ENCODE measurements at regions not wholly inside any gene's neighbourhood (a gene's known extent, or its start where the extent isn't known, plus 50 kb on each side); places are given as distances from the start of the nearest gene placed in this dataset.

DNA sequence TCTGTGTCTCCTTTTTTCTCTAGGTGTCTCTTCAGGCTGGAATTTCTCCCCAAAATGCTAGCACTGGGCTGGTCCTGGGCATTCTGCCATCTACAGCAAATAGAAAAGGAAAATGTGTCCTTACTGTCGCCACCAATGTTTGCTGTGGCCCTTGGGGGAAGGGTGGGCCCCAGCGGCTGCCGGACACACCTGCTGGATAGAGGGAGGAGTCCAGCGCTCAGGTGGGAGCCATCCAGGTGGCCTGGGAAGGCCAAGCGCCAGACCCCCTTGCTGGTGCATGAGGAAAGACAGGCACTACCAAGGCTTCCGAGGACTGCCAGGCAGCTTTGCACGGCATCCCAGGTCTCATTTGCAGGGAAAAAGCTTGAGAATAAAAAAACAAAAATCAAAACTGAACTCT, 147.7 kb upstream of the GATA6 start:
- no peaks in the 10 kb centered on the region for H3K36me3 ChIP-seq (ENCODE audit: low read depth)
- no peak overlapping the region for H3K27ac ChIP-seq (ENCODE audit: poor library complexity, severe bottlenecking)
- no peaks in the 10 kb centered on the region for H3K4me1 ChIP-seq (ENCODE audit: insufficient read depth, poor library complexity, severe bottlenecking)
- TF ChIP-seq, protein P1, sequence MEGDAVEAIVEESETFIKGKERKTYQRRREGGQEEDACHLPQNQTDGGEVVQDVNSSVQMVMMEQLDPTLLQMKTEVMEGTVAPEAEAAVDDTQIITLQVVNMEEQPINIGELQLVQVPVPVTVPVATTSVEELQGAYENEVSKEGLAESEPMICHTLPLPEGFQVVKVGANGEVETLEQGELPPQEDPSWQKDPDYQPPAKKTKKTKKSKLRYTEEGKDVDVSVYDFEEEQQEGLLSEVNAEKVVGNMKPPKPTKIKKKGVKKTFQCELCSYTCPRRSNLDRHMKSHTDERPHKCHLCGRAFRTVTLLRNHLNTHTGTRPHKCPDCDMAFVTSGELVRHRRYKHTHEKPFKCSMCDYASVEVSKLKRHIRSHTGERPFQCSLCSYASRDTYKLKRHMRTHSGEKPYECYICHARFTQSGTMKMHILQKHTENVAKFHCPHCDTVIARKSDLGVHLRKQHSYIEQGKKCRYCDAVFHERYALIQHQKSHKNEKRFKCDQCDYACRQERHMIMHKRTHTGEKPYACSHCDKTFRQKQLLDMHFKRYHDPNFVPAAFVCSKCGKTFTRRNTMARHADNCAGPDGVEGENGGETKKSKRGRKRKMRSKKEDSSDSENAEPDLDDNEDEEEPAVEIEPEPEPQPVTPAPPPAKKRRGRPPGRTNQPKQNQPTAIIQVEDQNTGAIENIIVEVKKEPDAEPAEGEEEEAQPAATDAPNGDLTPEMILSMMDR (IDR thresholded peaks at IDR 0.05; ENCODE audit: poor library complexity, severe bottlenecking) = no peak
- no peak for DNase-seq (ENCODE audit: low spot score)
- no peaks in the 10 kb centered on the region for H3K27me3 ChIP-seq (ENCODE audit: insufficient read depth, poor library complexity, severe bottlenecking)
- H3K9me3 ChIP-seq (ENCODE audit: severe bottlenecking) = no peaks in the 10 kb centered on the region
- no peak overlapping the region for H3K4me3 ChIP-seq (ENCODE audit: severe bottlenecking)
- no peak for ATAC-seq (ENCODE audit: low read depth)

DNA sequence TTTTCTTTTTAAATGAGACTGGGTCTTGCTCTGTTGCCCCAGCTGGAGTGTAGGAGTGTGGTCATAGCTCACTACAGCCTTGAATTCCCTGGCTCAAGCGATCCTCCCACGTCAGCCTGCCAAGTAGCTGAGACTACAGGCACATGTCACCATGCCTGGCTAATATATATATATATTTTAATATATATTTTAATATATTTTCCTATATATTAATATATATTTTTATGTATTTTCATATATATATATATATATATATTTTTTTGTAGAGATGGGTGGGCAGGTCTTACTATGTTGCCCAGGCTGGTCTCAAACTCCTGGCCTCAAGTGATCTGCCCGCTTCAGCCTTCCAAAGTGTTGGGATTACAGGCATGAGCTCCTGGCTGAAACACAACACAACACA, 144.5 kb upstream of the GATA6 start:
- no peak for DNase-seq (ENCODE audit: low spot score)
- TF ChIP-seq, protein P1 (IDR thresholded peaks at IDR 0.05; ENCODE audit: poor library complexity, severe bottlenecking) = no peak
- H3K27me3 ChIP-seq (ENCODE audit: insufficient read depth, poor library complexity, severe bottlenecking) = no peaks in the 10 kb centered on the region
- no peaks in the 10 kb centered on the region for H3K9me3 ChIP-seq (ENCODE audit: severe bottlenecking)
- no peak for ATAC-seq (ENCODE audit: low read depth)
- no peak overlapping the region for H3K27ac ChIP-seq (ENCODE audit: poor library complexity, severe bottlenecking)
- H3K36me3 ChIP-seq (ENCODE audit: low read depth) = no peaks in the 10 kb centered on the region
- H3K4me3 ChIP-seq (ENCODE audit: severe bottlenecking) = no peak overlapping the region
- H3K4me1 ChIP-seq (ENCODE audit: insufficient read depth, poor library complexity, severe bottlenecking) = no peaks in the 10 kb centered on the region

DNA sequence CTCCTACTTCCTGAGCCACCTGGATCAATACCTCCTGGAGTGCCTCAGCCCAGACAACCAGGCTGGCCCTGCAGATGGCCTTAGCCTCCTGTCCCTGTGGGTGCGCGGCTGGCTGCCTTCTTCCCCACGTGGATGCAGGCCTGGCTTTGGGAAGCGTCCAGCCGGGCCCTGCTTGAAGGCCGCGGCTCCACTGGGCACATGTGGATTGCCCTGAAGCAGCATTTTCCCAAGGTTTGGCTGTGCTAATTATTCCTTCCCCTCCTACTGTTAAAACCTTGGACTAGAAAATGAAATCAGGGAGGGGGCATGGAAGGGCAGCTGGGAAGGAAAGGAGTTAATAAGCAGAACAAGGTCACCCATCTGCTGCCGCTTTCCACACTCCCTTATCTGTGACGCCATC, 143.0 kb upstream of the GATA6 start:
- H3K36me3 ChIP-seq (ENCODE audit: low read depth) = no peaks in the 10 kb centered on the region
- H3K27me3 ChIP-seq (ENCODE audit: insufficient read depth, poor library complexity, severe bottlenecking) = no peaks in the 10 kb centered on the region
- TF ChIP-seq, protein P1 (IDR thresholded peaks at IDR 0.05; ENCODE audit: poor library complexity, severe bottlenecking) = no peak
- H3K27ac ChIP-seq (ENCODE audit: poor library complexity, severe bottlenecking) = no peak overlapping the region
- H3K9me3 ChIP-seq (ENCODE audit: severe bottlenecking) = no peaks in the 10 kb centered on the region
- no peak for ATAC-seq (ENCODE audit: low read depth)
- peaks cover 2% of the 10 kb centered on the region for H3K4me1 ChIP-seq (ENCODE audit: insufficient read depth, poor library complexity, severe bottlenecking)
- no peak overlapping the region for H3K4me3 ChIP-seq (ENCODE audit: severe bottlenecking)
- no peak for DNase-seq (ENCODE audit: low spot score)

DNA sequence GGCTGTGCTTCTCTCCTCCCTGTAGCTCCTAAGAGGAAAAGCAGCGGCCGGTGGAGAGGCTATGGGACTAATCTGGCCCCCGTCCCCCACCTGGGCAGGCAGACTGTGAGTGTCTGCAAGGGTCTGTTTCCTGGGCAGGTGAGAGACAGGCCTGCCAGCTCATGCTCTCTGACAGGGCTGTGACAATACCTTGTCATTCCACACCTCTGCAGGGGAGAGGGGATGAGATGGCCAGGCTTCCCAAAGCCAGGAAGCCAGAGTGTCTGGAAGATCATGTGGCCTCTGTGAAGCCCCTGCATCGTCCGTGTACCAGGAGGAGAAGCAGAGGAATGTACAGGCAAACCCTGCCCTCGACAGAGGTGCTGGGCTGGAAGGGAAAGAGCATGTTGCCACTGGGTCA, 142.5 kb upstream of the GATA6 start:
- TF ChIP-seq, protein P1 (IDR thresholded peaks at IDR 0.05; ENCODE audit: poor library complexity, severe bottlenecking) = no peak
- Histone ChIP-seq H3K27me3 (ENCODE audit: insufficient read depth, poor library complexity, severe bottlenecking) (no peaks in the 10 kb centered on the region), H3K27ac (ENCODE audit: poor library complexity, severe bottlenecking) (no peak overlapping the region), H3K4me3 (ENCODE audit: severe bottlenecking) (no peak overlapping the region), H3K36me3 (ENCODE audit: low read depth) (no peaks in the 10 kb centered on the region), H3K4me1 (ENCODE audit: insufficient read depth, poor library complexity, severe bottlenecking) (peaks cover 7% of the 10 kb centered on the region), H3K9me3 (ENCODE audit: severe bottlenecking) (no peaks in the 10 kb centered on the region)
- no peak for DNase-seq (ENCODE audit: low spot score)
- no peak for ATAC-seq (ENCODE audit: low read depth)

DNA sequence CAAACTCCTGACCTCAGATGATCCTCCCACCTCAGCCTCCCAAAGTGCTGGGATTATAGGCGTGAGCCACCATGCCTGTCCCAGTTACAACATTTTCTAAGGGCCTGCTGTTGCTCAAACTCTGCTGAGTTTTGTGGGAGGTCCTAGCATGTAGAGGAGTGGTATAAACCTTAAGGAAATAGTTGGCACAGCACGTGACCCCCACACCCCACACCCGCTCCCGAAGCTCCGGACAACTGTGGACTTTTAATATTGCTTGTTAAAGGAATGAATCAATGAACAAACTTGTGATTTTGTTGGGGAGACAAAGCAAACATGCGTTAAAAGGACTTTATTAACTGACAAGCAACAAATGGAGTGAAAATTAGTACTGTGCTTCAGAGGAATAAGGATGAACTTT, 137.8 kb upstream of the GATA6 start:
- no peak for ATAC-seq (ENCODE audit: low read depth)
- Histone ChIP-seq H3K4me3 (ENCODE audit: severe bottlenecking) (no peak overlapping the region), H3K27ac (ENCODE audit: poor library complexity, severe bottlenecking) (peak overlapping the region; percentile 89), H3K27me3 (ENCODE audit: insufficient read depth, poor library complexity, severe bottlenecking) (no peaks in the 10 kb centered on the region), H3K9me3 (ENCODE audit: severe bottlenecking) (no peaks in the 10 kb centered on the region), H3K36me3 (ENCODE audit: low read depth) (no peaks in the 10 kb centered on the region), H3K4me1 (ENCODE audit: insufficient read depth, poor library complexity, severe bottlenecking) (peaks cover 17% of the 10 kb centered on the region)
- DNase-seq (ENCODE audit: low spot score) = no peak
- TF ChIP-seq, protein P1 (IDR thresholded peaks at IDR 0.05; ENCODE audit: poor library complexity, severe bottlenecking) = no peak
